ENCODE measurements at regions not wholly inside any gene's neighbourhood (a gene's known extent, or its start where the extent isn't known, plus 50 kb on each side); places are given as distances from the start of the nearest gene placed in this dataset.

GRCh38 chr12:90235642-90236041 is 527.0 kb upstream of the ATP2B1 start:
- TF ChIP-seq EZH2 (IDR thresholded peaks at IDR 0.05; ENCODE audit: insufficient read depth, low read length) (no peak), CTCF (IDR thresholded peaks at IDR 0.05; ENCODE audit: insufficient read depth, low read depth, low read length) (no peak)
